Renal cortex interstitium (tissue), 11 donors: ENCODE measurements at regions not wholly inside any gene's neighbourhood (a gene's known extent, or its start where the extent isn't known, plus 50 kb on each side); places are given as distances from the start of the nearest gene placed in this dataset.
"Not testable (repeated sequence)": the region's sequence is repeated elsewhere in the genome, so short reads cannot be mapped to it uniquely, and the experiment has no call there.

Experiments used
- DNase-seq, 11 donors: peaks; one replicate each; pipeline ENCODE4 v3.0.0-alpha.2; 2013; ENCODE audit warnings: low read depth in 9 of 11, low spot score in 4 of 11; ENCODE audit errors: extremely low read depth in 1 of 11

DNA sequence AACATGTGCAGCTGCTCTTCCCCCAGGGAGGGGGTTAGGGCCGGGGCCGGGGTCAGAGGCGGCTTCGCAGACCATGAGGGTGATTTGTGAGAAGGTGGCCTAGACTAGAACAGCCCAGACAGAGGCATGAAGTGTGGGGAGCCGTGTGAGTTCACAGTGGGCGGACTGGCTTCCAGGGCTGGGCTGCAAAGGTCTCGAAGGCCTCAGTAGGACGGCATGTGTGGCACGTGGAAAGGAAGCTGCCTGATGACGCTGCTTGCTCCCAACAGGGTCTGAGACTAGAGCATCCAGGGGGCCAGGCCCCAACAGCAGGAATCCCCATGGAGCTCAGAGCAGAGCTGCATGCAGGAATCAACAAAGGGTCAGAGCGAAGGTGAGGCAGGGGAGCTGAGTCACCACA is 111.5 kb upstream of the ZNF469 start:
- DNase-seq = not testable (repeated sequence)

DNA sequence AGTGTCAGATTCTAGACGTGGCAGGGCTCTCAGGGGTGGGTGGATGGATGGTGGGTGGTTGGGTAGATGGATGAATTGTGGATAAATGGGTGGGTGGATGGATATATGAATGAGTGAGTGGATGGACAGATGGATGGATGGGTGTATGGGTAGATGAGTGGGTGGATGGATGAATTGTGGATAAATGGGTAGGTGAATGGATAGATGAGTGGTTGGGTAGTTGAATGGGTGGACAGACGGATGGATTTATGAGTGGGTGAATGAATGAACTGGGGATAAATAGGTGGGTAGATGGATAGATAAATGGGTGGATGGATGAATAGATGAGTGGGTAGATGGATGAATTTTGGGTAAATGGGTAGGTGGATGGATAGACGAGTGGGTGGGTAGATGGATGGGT is 111.0 kb upstream of the ZNF469 start:
- DNase-seq = not testable (repeated sequence)

DNA sequence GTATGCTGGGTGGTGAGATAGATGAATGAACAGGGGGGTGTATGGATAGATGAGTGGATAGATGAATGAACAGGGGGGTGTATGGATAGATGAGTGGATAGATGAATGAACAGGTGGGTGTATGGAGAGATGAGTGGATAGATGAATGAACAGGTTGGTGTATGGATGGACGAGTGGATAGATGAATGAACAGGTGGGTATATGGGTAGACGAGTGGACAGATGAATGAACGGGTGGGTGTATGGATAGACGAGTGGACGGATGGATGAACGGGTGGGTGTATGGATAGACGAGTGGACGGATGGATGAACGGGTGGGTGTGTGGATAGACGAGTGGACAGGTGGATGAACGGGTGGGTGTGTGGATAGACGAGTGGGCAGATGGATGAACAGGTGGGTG is 110.3 kb upstream of the ZNF469 start:
- DNase-seq = not testable (repeated sequence)

DNA sequence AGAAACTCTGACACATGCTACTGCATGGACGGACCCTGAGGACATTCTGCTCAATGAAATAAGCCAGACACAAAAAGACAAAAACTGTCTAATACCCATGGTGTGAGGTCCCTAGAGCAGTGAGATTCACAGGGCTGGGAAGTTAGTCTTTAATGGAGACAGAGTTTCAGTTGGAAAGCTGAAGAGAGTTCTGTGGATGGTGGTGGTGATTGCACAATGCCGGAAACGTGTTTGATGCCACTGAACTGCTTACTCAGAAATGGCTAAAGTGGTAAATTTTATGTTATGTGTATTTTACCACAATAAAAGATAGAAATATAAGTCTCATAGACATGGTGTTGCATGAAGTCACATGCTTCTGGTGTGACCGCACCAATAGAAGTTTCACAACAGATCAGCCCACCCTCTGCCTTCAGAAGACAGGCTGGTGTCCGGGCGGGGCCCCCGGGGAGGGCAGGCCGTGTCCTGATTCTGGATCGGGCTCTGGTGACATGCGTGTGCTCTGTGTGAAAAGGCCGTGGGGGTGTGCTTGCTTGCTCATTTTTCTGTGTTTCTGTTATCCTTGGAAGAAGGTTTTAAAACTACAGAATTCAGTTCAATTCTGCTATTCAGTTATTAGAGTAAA is 108.5 kb upstream of the ZNF469 start:
- DNase-seq = not testable (repeated sequence)

DNA sequence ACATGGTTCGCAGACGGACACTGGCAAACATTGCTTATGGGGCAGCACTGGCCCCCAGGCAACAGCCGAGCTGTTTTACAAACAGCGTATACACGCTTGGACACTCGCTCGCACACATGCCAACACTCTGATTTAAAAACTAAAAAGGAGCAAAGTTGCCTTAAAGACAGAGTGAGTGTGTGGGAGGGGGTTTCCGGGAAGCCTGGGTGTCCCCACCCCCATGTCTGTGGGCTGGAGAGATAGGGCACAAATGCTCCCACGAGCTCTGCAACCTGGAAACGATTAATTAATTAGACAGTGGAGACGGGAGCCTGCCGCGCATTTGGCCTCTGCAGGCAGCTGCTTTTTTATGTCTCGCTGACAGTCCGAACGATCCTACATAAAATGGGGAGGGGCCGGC is 107.9 kb upstream of the ZNF469 start:
- DNase-seq = no peak

DNA sequence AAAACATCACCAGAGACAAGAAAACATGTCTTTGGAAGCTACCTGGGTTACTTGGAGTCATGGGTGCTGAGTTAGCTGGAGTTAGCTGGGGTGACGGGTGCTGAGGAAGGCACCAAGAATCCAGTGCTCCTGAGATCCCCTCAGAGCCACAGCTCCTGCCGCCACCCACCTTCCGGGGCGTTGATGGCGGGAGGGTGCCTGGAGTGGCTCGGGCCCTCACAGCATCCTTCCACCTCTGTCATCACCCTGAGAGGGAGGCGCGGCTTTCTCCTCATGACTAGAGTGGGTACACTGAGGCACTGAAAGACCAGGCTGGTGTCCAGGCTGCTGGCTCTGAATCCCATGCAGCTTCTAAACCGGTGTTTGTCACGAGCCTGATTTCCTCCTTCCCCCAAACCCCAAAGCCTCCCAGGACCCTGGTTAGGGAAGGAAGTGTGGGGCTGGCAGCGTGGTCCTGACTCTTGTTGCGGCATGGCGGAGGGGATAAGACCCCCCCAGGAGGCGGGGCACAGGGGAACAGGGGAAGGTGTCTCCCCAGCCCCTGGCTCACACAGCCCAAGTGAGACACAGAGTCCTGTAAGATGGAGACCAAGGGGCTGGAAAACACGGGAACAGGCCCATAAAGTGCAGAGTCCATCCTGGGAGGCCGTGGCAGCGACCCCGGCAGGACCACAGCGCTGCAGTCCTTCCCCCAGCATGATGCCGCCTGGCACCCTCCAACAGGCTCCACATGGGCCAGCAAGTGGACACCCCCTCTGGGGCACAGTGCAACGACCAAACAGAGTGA is 107.2 kb upstream of the ZNF469 start:
- DNase-seq = not testable (repeated sequence)

DNA sequence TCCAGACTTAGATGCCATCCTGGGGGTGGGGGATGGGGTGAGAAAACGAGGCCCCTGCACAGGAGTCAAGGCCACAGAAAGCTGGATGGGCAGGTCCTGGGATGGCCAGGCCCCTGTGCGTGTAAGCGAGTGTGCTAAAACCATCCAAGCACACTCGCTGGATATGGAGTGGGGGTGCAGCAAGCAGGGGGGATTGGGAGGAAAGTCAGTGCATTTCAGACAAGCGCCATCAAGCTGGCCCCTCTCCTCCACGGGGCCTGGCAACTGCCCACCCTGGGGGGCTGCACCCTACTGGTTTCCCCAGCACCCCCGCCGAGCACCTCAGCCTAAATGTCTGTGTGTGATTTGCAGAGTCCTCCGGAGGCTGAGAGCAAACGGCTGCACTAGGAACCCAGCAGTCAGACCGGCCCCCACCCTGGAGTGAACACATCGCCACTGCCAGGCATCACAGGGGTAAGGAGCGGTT is 106.6 kb upstream of the ZNF469 start:
- not testable (repeated sequence) for DNase-seq

DNA sequence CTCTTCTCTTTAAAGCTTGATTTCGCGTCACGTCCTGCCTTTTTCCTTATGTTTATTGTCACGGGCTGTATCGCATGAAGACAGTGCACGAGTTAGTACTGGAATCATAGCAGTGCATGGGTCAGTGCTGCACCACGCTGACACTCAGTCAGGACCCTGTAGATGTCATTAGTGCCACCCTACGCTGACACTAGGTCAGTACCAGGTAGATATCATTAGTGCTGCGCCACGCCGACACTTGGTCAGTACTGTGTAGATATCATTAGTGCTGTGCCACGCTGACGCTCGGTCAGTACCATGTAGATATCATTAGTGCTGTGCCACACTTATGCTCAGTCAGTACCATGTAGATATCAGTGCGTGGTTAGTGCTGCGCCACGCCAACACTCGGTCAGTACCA is 106.2 kb upstream of the ZNF469 start:
- DNase-seq = no peak

DNA sequence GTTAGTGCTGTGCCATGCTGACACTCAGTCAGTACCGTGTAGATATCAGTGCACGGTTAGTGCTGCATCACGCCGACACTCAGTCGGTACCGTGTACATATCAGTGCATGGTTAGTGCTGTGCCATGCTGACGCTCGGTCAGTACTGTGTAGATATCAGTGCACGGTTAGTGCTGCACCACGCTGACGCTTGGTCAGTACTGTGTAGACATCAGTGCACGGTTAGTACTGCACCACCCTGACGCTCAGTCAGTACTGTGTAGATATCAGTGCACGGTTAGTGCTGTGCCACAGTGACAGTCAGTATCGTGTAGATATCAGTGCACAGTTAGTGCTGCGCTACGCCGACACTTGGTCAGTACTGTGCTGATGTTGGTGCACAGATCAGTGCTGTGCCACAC is 102.8 kb upstream of the ZNF469 start:
- no peak for DNase-seq

DNA sequence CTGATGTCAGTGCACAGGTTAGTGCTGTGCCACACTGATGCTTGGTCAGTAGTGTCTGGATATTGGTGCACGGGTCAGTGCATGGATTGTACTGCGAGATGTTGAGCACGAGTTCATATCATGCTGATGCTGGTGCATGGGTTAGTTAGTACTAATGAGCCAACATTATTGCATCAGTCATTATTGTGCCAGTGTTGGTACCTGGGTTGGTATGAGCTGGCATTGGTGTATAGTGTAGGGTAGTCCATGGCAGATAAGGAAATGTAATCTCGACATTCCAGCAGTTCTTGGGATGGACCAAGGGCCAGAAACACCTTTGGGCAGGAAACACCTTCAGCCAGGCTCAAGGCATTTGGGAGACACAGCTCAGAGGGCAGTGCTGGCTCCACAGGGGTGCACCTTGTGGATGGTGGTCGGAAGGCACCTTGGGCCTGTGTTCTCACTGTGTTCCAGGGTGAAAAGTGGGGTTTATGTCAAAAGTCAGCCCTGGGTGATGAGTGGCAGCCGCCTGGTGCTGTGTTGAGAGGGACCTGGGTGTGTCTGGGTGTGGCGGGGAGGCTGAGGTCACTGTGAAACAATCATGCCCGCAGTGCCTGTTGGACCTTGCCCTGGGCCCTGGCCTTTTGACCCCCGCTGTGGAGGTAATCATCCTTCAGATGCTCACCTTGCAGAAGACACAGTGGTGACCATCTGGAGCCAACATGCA is 100.7 kb upstream of the ZNF469 start:
- DNase-seq = no peak

DNA sequence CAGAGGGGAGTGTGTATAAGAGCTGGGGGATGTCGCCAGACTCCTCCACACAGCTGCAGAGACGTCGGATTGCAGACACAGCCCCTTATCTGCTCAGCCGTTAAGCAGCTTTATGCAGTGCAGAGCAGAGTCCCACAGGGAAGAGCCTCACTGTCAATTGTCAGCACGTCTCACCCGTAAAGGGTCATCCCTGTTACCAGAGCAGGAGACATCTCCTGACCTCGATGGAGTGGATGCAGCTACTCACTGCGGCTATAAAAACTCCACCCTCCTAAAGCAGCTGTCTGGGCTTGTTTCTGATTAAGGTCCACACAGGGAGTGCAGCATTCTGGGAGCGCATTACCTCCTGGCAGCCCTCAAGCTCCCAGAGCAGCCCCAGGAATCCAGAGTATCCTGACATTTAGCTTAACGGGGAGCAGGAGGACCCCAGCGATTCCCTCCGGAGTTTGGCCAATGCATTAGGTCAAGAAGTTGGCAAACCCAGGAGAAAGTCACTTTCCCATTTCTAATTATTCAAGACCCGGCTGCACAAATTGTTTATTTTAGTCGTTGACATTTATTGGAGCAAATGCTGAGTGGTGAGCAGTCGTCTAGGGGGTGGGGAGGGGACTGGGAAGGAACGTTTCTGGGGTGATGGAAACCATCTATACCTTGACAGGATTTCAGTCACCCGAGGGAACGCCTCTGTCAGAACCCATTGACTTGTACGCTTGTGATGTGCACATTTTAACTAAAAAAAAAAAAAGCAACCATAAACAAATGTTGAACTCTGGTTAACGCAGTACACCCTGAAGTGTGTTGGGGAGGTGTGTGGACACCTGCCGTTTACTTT is 100.0 kb upstream of the ZNF469 start:
- DNase-seq = no peak

DNA sequence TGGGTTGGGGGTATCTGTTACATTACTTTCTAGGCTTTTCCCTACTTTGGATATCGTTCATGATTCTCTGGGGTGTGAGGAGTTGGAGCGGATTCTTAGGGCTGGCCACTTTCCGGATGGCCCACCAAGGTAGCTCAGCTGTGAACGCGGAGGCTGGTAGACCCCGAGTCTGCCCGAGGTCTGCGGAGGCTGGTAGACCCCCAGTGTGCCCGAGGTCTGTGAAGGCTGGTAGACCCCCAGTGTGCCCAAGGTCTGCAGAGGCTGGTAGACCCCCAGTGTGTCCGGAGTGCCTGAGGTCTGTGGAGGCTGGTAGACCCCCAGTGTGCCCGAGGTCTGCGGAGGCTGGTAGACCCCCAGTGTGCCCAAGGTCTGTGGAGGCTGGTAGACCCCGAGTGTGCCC is 99.2 kb upstream of the ZNF469 start:
- no peak for DNase-seq

DNA sequence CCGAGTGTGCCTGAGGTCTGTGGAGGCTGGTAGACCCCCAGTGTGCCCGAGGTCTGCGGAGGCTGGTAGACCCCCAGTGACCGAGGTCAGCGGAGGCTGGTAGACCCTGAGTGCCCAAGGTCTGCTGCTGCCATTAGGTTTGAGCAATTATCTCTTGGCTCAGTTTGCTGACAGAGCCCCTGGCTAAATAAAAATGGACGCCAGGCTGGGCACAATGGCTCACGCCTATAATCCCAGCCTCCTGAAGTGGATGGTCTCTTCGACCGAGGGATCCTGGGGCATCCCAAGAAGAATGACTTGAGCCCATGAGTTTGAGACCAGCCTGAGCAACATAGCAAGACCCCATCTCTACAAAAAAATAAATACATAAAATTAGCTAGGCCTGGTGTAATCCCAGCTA is 98.7 kb upstream of the ZNF469 start:
- DNase-seq = no peak

DNA sequence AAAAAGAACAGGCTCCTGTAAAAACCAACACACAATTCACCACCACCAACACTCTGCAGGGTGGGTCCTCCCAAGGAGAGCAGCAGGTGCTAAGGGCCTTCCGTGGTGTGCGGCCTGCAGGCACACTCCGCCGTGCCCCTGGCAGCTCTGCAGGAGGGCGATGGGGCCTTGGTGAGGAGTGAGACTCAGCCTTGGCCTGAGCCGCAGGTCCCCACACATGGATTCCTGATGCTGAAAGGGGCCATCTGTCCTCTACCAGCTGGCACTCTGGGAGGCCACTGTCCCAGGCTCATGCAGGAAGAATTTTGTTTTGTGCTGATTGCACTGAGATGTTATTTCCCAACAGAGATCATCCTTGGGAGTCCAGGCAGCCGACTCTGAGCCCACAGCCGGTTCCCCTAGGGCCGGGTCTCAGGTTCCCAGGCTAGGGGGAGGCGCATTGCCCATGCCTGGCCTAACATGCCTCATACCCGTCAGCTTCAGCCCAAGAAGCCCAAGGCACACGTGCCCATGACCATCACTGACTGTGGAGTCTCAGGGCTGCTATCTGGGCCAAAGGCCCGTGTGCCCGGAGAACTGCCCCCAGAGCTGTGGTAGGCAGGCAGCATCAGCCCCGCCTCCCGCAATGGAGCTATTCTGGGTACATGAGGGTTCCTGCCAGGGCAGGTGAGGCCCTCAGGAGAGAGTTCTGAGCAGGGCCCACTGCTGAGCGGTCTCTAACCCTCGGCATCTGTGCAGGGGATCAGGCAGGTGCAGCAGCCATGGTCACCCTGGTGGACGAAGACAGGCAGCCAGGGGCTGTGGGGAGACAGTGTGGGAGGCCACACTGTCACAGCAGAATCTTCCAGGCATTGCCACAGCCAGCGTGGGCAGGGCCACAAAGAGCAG is 97.9 kb upstream of the ZNF469 start:
- no peak for DNase-seq

DNA sequence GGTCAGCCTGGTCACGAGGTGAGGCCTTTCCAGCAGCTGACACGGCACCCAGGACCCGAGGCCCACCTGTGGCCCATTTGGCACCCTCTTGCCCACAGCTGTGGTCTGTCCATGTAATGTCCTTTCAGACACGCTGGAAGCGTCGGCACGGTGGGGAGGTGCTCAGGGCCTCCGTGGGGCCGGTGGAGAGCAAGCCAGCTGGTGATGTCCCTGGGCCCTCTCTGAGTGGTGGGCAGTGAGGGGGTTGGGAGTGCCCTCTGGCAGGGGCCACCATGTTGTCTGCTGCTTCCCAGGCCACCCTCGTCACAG is 97.3 kb upstream of the ZNF469 start:
- DNase-seq = no peak

DNA sequence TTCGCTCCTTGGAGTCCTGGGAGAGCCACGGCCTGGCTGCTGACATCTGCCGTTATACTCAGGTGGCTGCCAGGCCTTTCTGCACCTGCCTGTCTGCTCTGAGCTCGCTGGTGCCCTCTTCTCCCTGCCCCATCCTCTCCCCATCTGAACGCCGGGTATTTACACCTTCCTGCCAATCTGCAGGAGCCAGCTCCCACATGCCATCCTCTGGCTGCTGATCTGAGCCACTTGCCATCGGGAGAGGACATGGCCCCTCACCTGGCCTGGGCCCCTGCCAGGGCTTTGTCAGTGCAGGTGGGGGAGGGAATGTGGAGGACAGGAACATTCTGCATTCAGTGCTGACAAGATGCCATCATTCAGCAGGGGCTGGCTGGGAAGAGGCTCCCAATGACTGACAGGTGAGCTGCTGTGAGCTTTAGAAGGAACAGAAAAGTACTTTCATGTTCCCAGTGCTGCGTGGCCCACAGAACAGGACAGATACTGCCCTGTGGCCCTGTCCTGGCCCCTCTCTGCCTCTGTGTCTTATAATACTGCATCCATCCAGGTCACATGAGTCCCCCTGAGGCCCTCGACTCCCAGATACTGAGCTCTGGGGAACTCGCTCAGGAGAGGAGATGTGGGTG is 96.3 kb upstream of the ZNF469 start:
- DNase-seq = no peak

DNA sequence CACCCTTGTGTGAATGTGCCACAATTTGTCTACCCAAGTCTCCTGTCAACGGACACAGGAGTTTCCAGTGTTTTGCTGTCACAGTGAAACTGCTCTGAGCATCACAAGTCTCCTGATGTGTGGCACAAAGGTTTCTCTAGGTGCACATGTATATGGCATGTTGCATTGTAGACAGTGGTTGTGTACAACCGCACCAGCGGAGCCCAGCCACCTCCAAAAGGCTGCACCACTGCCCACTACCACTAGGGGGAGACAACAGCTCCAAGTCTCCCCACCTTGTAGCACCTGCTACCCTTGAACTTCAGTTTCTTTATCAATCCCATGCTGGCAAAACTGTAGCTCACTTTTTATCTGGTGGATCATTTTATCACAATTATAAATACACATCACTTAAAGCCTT is 95.5 kb upstream of the ZNF469 start:
- DNase-seq = no peak

DNA sequence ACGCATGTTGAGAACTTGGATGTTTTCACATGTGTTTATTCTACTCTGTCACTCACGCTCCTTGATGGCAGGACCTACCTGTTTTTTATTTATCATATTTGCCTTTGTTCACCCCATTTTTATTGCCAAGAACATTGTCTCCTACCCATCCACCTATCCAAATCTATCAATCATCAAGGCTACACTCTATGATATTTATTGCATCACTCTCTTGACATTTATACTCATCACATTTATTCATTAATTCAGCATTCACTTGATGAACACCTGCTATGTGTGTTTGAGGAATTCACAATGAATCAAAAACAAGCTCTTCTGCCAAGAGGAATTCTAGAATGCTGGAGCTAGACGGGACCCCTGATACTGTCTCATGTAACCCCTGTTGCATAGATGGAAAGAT is 94.5 kb upstream of the ZNF469 start:
- no peak for DNase-seq
